ENCODE measurements at regions not wholly inside any gene's neighbourhood (a gene's known extent, or its start where the extent isn't known, plus 50 kb on each side); places are given as distances from the start of the nearest gene placed in this dataset.

DNA sequence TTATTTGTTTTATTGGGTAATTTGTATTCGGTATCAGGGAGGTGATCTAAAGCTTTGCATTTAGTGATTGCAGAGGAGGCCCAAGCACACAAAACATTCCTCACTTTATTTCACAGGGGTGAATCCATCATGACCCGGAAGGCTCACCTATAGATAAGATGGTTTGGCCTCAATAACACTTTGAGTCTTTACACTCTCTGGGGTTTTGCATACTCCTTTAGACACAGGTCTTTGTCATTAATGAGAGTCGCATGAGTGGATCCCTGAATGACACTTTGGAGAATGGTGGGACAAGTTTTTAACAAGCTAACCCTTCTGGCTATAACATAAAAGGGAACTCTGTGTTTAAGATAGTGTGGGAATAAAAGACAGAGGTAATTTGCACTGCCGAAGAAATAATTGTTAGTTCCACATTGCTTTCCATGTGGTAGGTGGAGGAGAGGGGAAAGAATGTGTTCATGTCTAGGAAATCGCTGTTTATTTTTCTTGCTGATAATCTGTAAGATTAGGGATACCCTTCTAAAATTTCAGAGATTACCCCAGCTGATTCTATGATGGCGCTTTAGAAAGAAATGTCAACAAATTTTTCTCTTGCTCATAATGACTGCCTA is 455.8 kb downstream of the TFEC start:
- H3K4me1 ChIP-seq (replicated peaks in 1 of 2; ENCODE audit: control insufficient read depth in 2 of 2, insufficient read depth in 2 of 2, low read length in 2 of 2), result no peaks in the 10 kb centered on the region
- TF ChIP-seq TAL1 (IDR thresholded peaks at IDR 0.05) (no peak), FOXA1 (IDR thresholded peaks at IDR 0.05; ENCODE audit: borderline replicate concordance) (no peak), FOXK1 (CRISPR knock-in tag; IDR thresholded peaks at IDR 0.05; ENCODE audit: borderline replicate concordance) (no peak), ZC3H11A (IDR thresholded peaks at IDR 0.05; ENCODE audit: low read depth, low read length) (no peak), SIRT6 (IDR thresholded peaks at IDR 0.05; ENCODE audit: low read depth, low read length) (no peak), TAF9B (IDR thresholded peaks at IDR 0.05; ENCODE audit: partially characterized antibody) (no peak), RAD51 (IDR thresholded peaks at IDR 0.05; ENCODE audit: borderline replicate concordance, low read depth) (no peak), SAFB (IDR thresholded peaks at IDR 0.05; ENCODE audit: borderline replicate concordance, low read depth, low read length) (no peak), SPI1 (IDR thresholded peaks at IDR 0.05; ENCODE audit: borderline replicate concordance, low read depth, low read length) (no peak), ATF7 (IDR thresholded peaks at IDR 0.05) (no peak), KLF16 (IDR thresholded peaks at IDR 0.05) (no peak)
- TF ChIP-seq, protein P1, sequence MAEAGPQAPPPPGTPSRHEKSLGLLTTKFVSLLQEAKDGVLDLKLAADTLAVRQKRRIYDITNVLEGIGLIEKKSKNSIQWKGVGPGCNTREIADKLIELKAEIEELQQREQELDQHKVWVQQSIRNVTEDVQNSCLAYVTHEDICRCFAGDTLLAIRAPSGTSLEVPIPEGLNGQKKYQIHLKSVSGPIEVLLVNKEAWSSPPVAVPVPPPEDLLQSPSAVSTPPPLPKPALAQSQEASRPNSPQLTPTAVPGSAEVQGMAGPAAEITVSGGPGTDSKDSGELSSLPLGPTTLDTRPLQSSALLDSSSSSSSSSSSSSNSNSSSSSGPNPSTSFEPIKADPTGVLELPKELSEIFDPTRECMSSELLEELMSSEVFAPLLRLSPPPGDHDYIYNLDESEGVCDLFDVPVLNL (CRISPR knock-in tag; IDR thresholded peaks at IDR 0.05; ENCODE audit: low read depth), result no peak
- TF ChIP-seq, protein P2, sequence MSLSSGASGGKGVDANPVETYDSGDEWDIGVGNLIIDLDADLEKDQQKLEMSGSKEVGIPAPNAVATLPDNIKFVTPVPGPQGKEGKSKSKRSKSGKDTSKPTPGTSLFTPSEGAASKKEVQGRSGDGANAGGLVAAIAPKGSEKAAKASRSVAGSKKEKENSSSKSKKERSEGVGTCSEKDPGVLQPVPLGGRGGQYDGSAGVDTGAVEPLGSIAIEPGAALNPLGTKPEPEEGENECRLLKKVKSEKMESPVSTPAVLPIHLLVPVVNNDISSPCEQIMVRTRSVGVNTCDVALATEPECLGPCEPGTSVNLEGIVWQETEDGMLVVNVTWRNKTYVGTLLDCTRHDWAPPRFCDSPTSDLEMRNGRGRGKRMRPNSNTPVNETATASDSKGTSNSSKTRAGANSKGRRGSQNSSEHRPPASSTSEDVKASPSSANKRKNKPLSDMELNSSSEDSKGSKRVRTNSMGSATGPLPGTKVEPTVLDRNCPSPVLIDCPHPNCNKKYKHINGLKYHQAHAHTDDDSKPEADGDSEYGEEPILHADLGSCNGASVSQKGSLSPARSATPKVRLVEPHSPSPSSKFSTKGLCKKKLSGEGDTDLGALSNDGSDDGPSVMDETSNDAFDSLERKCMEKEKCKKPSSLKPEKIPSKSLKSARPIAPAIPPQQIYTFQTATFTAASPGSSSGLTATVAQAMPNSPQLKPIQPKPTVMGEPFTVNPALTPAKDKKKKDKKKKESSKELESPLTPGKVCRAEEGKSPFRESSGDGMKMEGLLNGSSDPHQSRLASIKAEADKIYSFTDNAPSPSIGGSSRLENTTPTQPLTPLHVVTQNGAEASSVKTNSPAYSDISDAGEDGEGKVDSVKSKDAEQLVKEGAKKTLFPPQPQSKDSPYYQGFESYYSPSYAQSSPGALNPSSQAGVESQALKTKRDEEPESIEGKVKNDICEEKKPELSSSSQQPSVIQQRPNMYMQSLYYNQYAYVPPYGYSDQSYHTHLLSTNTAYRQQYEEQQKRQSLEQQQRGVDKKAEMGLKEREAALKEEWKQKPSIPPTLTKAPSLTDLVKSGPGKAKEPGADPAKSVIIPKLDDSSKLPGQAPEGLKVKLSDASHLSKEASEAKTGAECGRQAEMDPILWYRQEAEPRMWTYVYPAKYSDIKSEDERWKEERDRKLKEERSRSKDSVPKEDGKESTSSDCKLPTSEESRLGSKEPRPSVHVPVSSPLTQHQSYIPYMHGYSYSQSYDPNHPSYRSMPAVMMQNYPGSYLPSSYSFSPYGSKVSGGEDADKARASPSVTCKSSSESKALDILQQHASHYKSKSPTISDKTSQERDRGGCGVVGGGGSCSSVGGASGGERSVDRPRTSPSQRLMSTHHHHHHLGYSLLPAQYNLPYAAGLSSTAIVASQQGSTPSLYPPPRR (CRISPR knock-in tag; IDR thresholded peaks at IDR 0.05; ENCODE audit: borderline replicate concordance), result no peak
- TF ChIP-seq, protein P3, sequence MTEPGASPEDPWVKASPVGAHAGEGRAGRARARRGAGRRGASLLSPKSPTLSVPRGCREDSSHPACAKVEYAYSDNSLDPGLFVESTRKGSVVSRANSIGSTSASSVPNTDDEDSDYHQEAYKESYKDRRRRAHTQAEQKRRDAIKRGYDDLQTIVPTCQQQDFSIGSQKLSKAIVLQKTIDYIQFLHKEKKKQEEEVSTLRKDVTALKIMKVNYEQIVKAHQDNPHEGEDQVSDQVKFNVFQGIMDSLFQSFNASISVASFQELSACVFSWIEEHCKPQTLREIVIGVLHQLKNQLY (CRISPR knock-in tag; conservative IDR thresholded peaks at IDR 0.05), result no peak
- FAIRE-seq, result no peak
- H3K9ac ChIP-seq (ENCODE audit: insufficient read depth in 1 of 2, low read depth in 2 of 2, low read length in 2 of 2), result no peak overlapping the region
- intact Hi-C loops (cut with micrococcal nuclease), result no loop called here
- no peak overlapping the region for H3K27ac ChIP-seq (ENCODE audit: extremely low read depth, low read depth, low read length)
- H3K79me2 ChIP-seq (ENCODE audit: control insufficient read depth, insufficient read depth, low read length), result no peaks in the 10 kb centered on the region
- H3K36me3 ChIP-seq (ENCODE audit: control insufficient read depth, insufficient read depth, low read length), result no peaks in the 10 kb centered on the region
- no peak overlapping the region for H2AFZ ChIP-seq (ENCODE audit: low read depth, low read length)
- no peak overlapping the region for H3K4me3 ChIP-seq
- no peaks in the 10 kb centered on the region for H3K9me3 ChIP-seq (replicated peaks; ENCODE audit: control insufficient read depth, insufficient read depth, low read depth, low read length)
- in situ Hi-C loops (cut with MboI), result no loop called here
- POLR2A ChIA-PET, result no interaction called here
- WGBS (ENCODE audit: insufficient coverage, low coverage, missing lambda C conversion rate), result 0% methylated on average over 6 of the region's 6 CpGs
- no peaks in the 10 kb centered on the region for H3K9me1 ChIP-seq (ENCODE audit: control insufficient read depth, insufficient read depth, low read length)
- no peaks in the 10 kb centered on the region for H4K20me1 ChIP-seq (replicated peaks; ENCODE audit: control insufficient read depth, insufficient read depth, low read length)
- H3K4me2 ChIP-seq (ENCODE audit: insufficient read depth, low read length), result no peak overlapping the region
- BruUV-seq (replicated peaks), result no TSS peak
- no peak for DNase-seq (ENCODE audit: extremely low read depth in 1 of 4, low spot score in 3 of 4)
- CTCF ChIA-PET (ENCODE audit: low intra/inter-chr PET ratio), result no interaction called here
- no peak for ATAC-seq
- H3K27me3 ChIP-seq (ENCODE audit: control insufficient read depth in 2 of 2, insufficient read depth in 2 of 2, low read length in 2 of 2), result no peaks in the 10 kb centered on the region
